ENCODE measurements at regions not wholly inside any gene's neighbourhood (a gene's known extent, or its start where the extent isn't known, plus 50 kb on each side); places are given as distances from the start of the nearest gene placed in this dataset.

- Histone ChIP-seq H3K36me3 (replicated peaks; ENCODE audit: low read depth, low read length) (no peaks in the 10 kb centered on the region), H2AFZ (ENCODE audit: low read depth, low read length) (no peak overlapping the region), H3K79me2 (ENCODE audit: low read length) (no peaks in the 10 kb centered on the region), H3K27me3 (ENCODE audit: low read depth, low read length) (no peaks in the 10 kb centered on the region), H3K4me2 (ENCODE audit: low read length) (no peak overlapping the region), H3K4me1 (ENCODE audit: low read length) (no peaks in the 10 kb centered on the region), H3K27ac (ENCODE audit: low read length) (no peak overlapping the region), H3K4me3 (ENCODE audit: low read length) (no peak overlapping the region), H3K9ac (ENCODE audit: low read length) (no peak overlapping the region), H3K9me3 (ENCODE audit: insufficient read depth, low read length) (no peaks in the 10 kb centered on the region), H4K20me1 (ENCODE audit: insufficient read depth, low read length) (no peaks in the 10 kb centered on the region)
- TF ChIP-seq EZH2phosphoT487 (IDR thresholded peaks at IDR 0.05; ENCODE audit: low read depth) (no peak), CTCF (IDR thresholded peaks at IDR 0.05; ENCODE audit: low read depth, low read length) (no peak)
Measured at GRCh38 chr5:62794456-62794855, 215.8 kb downstream of the LRRC70 start.

- Histone ChIP-seq H3K36me3 (replicated peaks; ENCODE audit: low read depth, low read length) (no peaks in the 10 kb centered on the region), H3K4me2 (ENCODE audit: low read length) (no peak overlapping the region), H3K9ac (ENCODE audit: low read length) (no peak overlapping the region), H4K20me1 (ENCODE audit: insufficient read depth, low read length) (no peaks in the 10 kb centered on the region), H3K4me3 (ENCODE audit: low read length) (no peak overlapping the region), H2AFZ (ENCODE audit: low read depth, low read length) (no peak overlapping the region), H3K79me2 (ENCODE audit: low read length) (no peaks in the 10 kb centered on the region), H3K27ac (ENCODE audit: low read length) (no peak overlapping the region), H3K27me3 (ENCODE audit: low read depth, low read length) (no peaks in the 10 kb centered on the region), H3K4me1 (ENCODE audit: low read length) (no peaks in the 10 kb centered on the region), H3K9me3 (ENCODE audit: insufficient read depth, low read length) (no peaks in the 10 kb centered on the region)
- TF ChIP-seq EZH2phosphoT487 (IDR thresholded peaks at IDR 0.05; ENCODE audit: low read depth) (no peak), CTCF (IDR thresholded peaks at IDR 0.05; ENCODE audit: low read depth, low read length) (peak; percentile 62)
Measured at GRCh38 chr5:62791059-62791458, 212.4 kb downstream of the LRRC70 start.

- H2AFZ ChIP-seq (ENCODE audit: low read depth, low read length): no peak overlapping the region
- no peak overlapping the region for H3K9ac ChIP-seq (ENCODE audit: low read length)
- H3K27ac ChIP-seq (ENCODE audit: low read length): no peak overlapping the region
- no peaks in the 10 kb centered on the region for H3K27me3 ChIP-seq (ENCODE audit: low read depth, low read length)
- no peak for TF ChIP-seq CTCF (IDR thresholded peaks at IDR 0.05; ENCODE audit: low read depth, low read length)
- TF ChIP-seq EZH2phosphoT487 (IDR thresholded peaks at IDR 0.05; ENCODE audit: low read depth): no peak
- no peaks in the 10 kb centered on the region for H4K20me1 ChIP-seq (ENCODE audit: insufficient read depth, low read length)
- no peaks in the 10 kb centered on the region for H3K9me3 ChIP-seq (ENCODE audit: insufficient read depth, low read length)
- H3K36me3 ChIP-seq (replicated peaks; ENCODE audit: low read depth, low read length): no peaks in the 10 kb centered on the region
- no peaks in the 10 kb centered on the region for H3K79me2 ChIP-seq (ENCODE audit: low read length)
- no peak overlapping the region for H3K4me2 ChIP-seq (ENCODE audit: low read length)
- no peak overlapping the region for H3K4me3 ChIP-seq (ENCODE audit: low read length)
- no peaks in the 10 kb centered on the region for H3K4me1 ChIP-seq (ENCODE audit: low read length)
Measured at GRCh38 chr5:62790348-62790747, 211.7 kb downstream of the LRRC70 start.

- Histone ChIP-seq H4K20me1 (ENCODE audit: insufficient read depth, low read length) (no peaks in the 10 kb centered on the region), H2AFZ (ENCODE audit: low read depth, low read length) (no peak overlapping the region), H3K79me2 (ENCODE audit: low read length) (no peaks in the 10 kb centered on the region), H3K9ac (ENCODE audit: low read length) (no peak overlapping the region), H3K36me3 (replicated peaks; ENCODE audit: low read depth, low read length) (no peaks in the 10 kb centered on the region), H3K27me3 (ENCODE audit: low read depth, low read length) (no peaks in the 10 kb centered on the region), H3K27ac (ENCODE audit: low read length) (no peak overlapping the region), H3K4me3 (ENCODE audit: low read length) (no peak overlapping the region), H3K9me3 (ENCODE audit: insufficient read depth, low read length) (no peaks in the 10 kb centered on the region), H3K4me1 (ENCODE audit: low read length) (peaks cover 6% of the 10 kb centered on the region), H3K4me2 (ENCODE audit: low read length) (no peak overlapping the region)
- TF ChIP-seq EZH2phosphoT487 (IDR thresholded peaks at IDR 0.05; ENCODE audit: low read depth) (no peak), CTCF (IDR thresholded peaks at IDR 0.05; ENCODE audit: low read depth, low read length) (no peak)
Measured at GRCh38 chr5:62786099-62786498, 207.5 kb downstream of the LRRC70 start.
